GM21717 (cell line): ENCODE measurements at regions not wholly inside any gene's neighbourhood (a gene's known extent, or its start where the extent isn't known, plus 50 kb on each side); places are given as distances from the start of the nearest gene placed in this dataset.

Source experiments
- ATAC-seq: cut with Tn5 transposase; IDR thresholded peaks from one replicate; pipeline ENCODE4 v1.9.1; 2021; ENCODE audit warnings: mild to moderate bottlenecking, moderate library complexity; ENCODE audit not compliant: unreplicated experiment

GRCh38 chr3:106251160-106251892 is 382.5 kb upstream of the CBLB start:
- no peak for ATAC-seq

- ATAC-seq, result peak; percentile 97
Measured at GRCh38 chr3:106255870-106256248, 387.0 kb upstream of the CBLB start.

- ATAC-seq, result peak; percentile 39
Measured at GRCh38 chr3:106256249-106256957, 387.6 kb upstream of the CBLB start.

- no peak for ATAC-seq
Measured at GRCh38 chr3:106257172-106257571, 388.4 kb upstream of the CBLB start.

GRCh38 chr3:106261396-106261795 is 392.6 kb upstream of the CBLB start:
- ATAC-seq, result no peak

- no peak for ATAC-seq
Measured at GRCh38 chr3:106261915-106262683, 393.3 kb upstream of the CBLB start.

- ATAC-seq, result no peak
Measured at GRCh38 chr3:106263011-106263410, 394.2 kb upstream of the CBLB start.

GRCh38 chr3:106263546-106263945 is 394.7 kb upstream of the CBLB start:
- ATAC-seq, result no peak

- ATAC-seq, result no peak
Measured at GRCh38 chr3:106265704-106266103, 396.9 kb upstream of the CBLB start.

- no peak for ATAC-seq
Measured at GRCh38 chr3:106268696-106269095, 399.9 kb upstream of the CBLB start.

GRCh38 chr3:106272302-106272701 is 403.5 kb upstream of the CBLB start:
- no peak for ATAC-seq

GRCh38 chr3:106275592-106275991 is 406.8 kb upstream of the CBLB start:
- no peak for ATAC-seq

GRCh38 chr3:106276151-106276550 is 407.3 kb upstream of the CBLB start:
- no peak for ATAC-seq

GRCh38 chr3:106276755-106277612 is 408.2 kb upstream of the CBLB start:
- no peak for ATAC-seq

- ATAC-seq, result no peak
Measured at GRCh38 chr3:106277731-106278130, 408.9 kb upstream of the CBLB start.

GRCh38 chr3:106281221-106281620 is 412.4 kb upstream of the CBLB start:
- ATAC-seq, result no peak

GRCh38 chr3:106282943-106283342 is 414.1 kb upstream of the CBLB start:
- ATAC-seq, result no peak

- ATAC-seq, result no peak
Measured at GRCh38 chr3:106288781-106289180, 420.0 kb upstream of the CBLB start.

GRCh38 chr3:106290304-106290997 is 421.6 kb upstream of the CBLB start:
- ATAC-seq, result no peak

- no peak for ATAC-seq
Measured at GRCh38 chr3:106293161-106293560, 424.3 kb upstream of the CBLB start.
